Glutamatergic neuron (in vitro differentiated cells): ENCODE measurements at regions not wholly inside any gene's neighbourhood (a gene's known extent, or its start where the extent isn't known, plus 50 kb on each side); places are given as distances from the start of the nearest gene placed in this dataset.

Source experiments
- DNase-seq: peaks from one replicate; pipeline ENCODE4 v3.0.0; 2022
- H3K27ac Mint-ChIP-seq: one replicate; pipeline ENCODE4 v1.8.0; 2020; ENCODE audit warnings: mild to moderate bottlenecking, mixed read lengths, inconsistent platforms; ENCODE audit not compliant: unreplicated experiment
- H3K27me3 Mint-ChIP-seq: one replicate; pipeline ENCODE4 v1.8.0; 2020; ENCODE audit warnings: mild to moderate bottlenecking, moderate library complexity, mixed read lengths, inconsistent platforms; ENCODE audit not compliant: unreplicated experiment
- H3K36me3 Mint-ChIP-seq: one replicate; pipeline ENCODE4 v1.8.0; 2020; ENCODE audit warnings: mild to moderate bottlenecking, mixed read lengths, inconsistent platforms; ENCODE audit not compliant: unreplicated experiment
- H3K4me1 Mint-ChIP-seq: one replicate; pipeline ENCODE4 v1.8.0; 2020; ENCODE audit warnings: mild to moderate bottlenecking, low read depth, mixed read lengths, inconsistent platforms; ENCODE audit not compliant: unreplicated experiment
- H3K4me3 Mint-ChIP-seq: one replicate; pipeline ENCODE4 v1.8.0; 2020; ENCODE audit warnings: mild to moderate bottlenecking, mixed read lengths, inconsistent platforms; ENCODE audit not compliant: unreplicated experiment
- H3K9me3 Mint-ChIP-seq: one replicate; pipeline ENCODE4 v1.8.0; 2020; ENCODE audit warnings: mild to moderate bottlenecking, moderate library complexity, mixed read lengths, inconsistent platforms; ENCODE audit not compliant: unreplicated experiment
- CTCF ChIP-seq: fragments of 200-600 bp; sonication (generic); IDR thresholded peaks from one replicate; pipeline ENCODE4 v1.5.0; 2021; ENCODE audit not compliant: partially characterized antibody, unreplicated experiment

GRCh38 chr3:177354466-177354865 is 157.2 kb upstream of the TBL1XR1 start:
- DNase-seq: no peak
- peaks cover under 1% of the 10 kb centered on the region for H3K27me3 Mint-ChIP-seq
- H3K4me3 Mint-ChIP-seq: no peak overlapping the region
- no peaks in the 10 kb centered on the region for H3K36me3 Mint-ChIP-seq
- H3K4me1 Mint-ChIP-seq: peaks cover 23% of the 10 kb centered on the region
- peaks cover 10% of the 10 kb centered on the region for H3K9me3 Mint-ChIP-seq
- no peak overlapping the region for H3K27ac Mint-ChIP-seq
- TF ChIP-seq CTCF: no peak

- Mint-ChIP-seq H3K27ac (no peak overlapping the region), H3K27me3 (peaks cover 8% of the 10 kb centered on the region), H3K4me1 (peaks cover 34% of the 10 kb centered on the region), H3K36me3 (no peaks in the 10 kb centered on the region), H3K4me3 (no peak overlapping the region), H3K9me3 (peaks cover 18% of the 10 kb centered on the region)
- TF ChIP-seq CTCF: no peak
- DNase-seq: no peak
Measured at GRCh38 chr3:177356113-177356512, 158.8 kb upstream of the TBL1XR1 start.

- peak overlapping the region; percentile 44 for H3K27ac Mint-ChIP-seq
- no peaks in the 10 kb centered on the region for H3K36me3 Mint-ChIP-seq
- no peak for DNase-seq
- peaks cover 18% of the 10 kb centered on the region for H3K9me3 Mint-ChIP-seq
- H3K4me3 Mint-ChIP-seq: no peak overlapping the region
- H3K4me1 Mint-ChIP-seq: peaks cover 40% of the 10 kb centered on the region
- no peak for TF ChIP-seq CTCF
- peaks cover 8% of the 10 kb centered on the region for H3K27me3 Mint-ChIP-seq
Measured at GRCh38 chr3:177356952-177357351, 159.7 kb upstream of the TBL1XR1 start.

- Mint-ChIP-seq H3K9me3 (peaks cover 18% of the 10 kb centered on the region), H3K27me3 (peaks cover 8% of the 10 kb centered on the region), H3K36me3 (no peaks in the 10 kb centered on the region), H3K4me3 (peak overlapping the region; percentile 86), H3K27ac (peak overlapping the region; percentile 89), H3K4me1 (peaks cover 43% of the 10 kb centered on the region)
- no peak for TF ChIP-seq CTCF
- DNase-seq: peak; percentile 26
Measured at GRCh38 chr3:177357352-177358090, 160.2 kb upstream of the TBL1XR1 start.
